ENCODE measurements at regions not wholly inside any gene's neighbourhood (a gene's known extent, or its start where the extent isn't known, plus 50 kb on each side); places are given as distances from the start of the nearest gene placed in this dataset.
A peak's percentile ranks its signal among the peaks of the same experiment; 100 is the strongest.

- Histone ChIP-seq H3K27me3 (ENCODE audit: control insufficient read depth in 3 of 3, insufficient read depth in 3 of 3, low read depth in 1 of 3, low read length in 3 of 3) (no peaks in the 10 kb centered on the region), H3K36me3 (replicated peaks in 1 of 2; ENCODE audit: control insufficient read depth in 2 of 2, insufficient read depth in 2 of 2, low read length in 2 of 2) (no peaks in the 10 kb centered on the region), H3K4ac (ENCODE audit: low read length) (no peak overlapping the region), H3K4me1 (ENCODE audit: control insufficient read depth in 2 of 2, insufficient read depth in 1 of 2, low read depth in 1 of 2, low read length in 2 of 2) (peaks cover 0 to 4% of the 10 kb centered on the region in 2 donors), H2BK120ac (ENCODE audit: low read depth, low read length) (no peak overlapping the region), H2AFZ (ENCODE audit: low read length) (no peak overlapping the region), H3K18ac (ENCODE audit: low read length) (no peak overlapping the region), H4K8ac (ENCODE audit: low read depth, low read length) (no peak overlapping the region), H3K4me3 (ENCODE audit: low read length in 2 of 2) (no peak overlapping the region), H3K14ac (ENCODE audit: low read length) (no peak overlapping the region), H2BK15ac (ENCODE audit: low read length) (no peak overlapping the region), H2BK12ac (ENCODE audit: low read length) (no peak overlapping the region), H3K79me1 (ENCODE audit: low read depth, low read length) (no peaks in the 10 kb centered on the region), H2BK5ac (ENCODE audit: low read length) (no peak overlapping the region), H3K4me2 (ENCODE audit: insufficient read depth, low read length, poor library complexity, severe bottlenecking) (no peak overlapping the region), H3K9ac (ENCODE audit: low read depth, low read length, poor library complexity) (no peak overlapping the region), H3K9me3 (replicated peaks in 1 of 2; ENCODE audit: control insufficient read depth in 2 of 2, insufficient read depth in 1 of 2, low read depth in 1 of 2, low read length in 2 of 2) (no peaks in the 10 kb centered on the region), H4K91ac (ENCODE audit: low read depth, low read length, poor library complexity) (no peak overlapping the region), H2AK5ac (ENCODE audit: low read depth, low read length) (no peak overlapping the region), H3K27ac (replicated peaks; ENCODE audit: low read length) (no peak overlapping the region), H3K23ac (ENCODE audit: low read depth, low read length, poor library complexity) (no peak overlapping the region)
- DNase-seq (ENCODE audit: low spot score), result no peak
- no CpG with 5 or more reads among the region's 1 CpG for WGBS, 2 donors (ENCODE audit: extremely low coverage in 2 of 2, insufficient read length in 2 of 2, insufficient replicate concordance in 1 of 2)
Observed at GRCh38 chr12:20183563-20183962, 184.8 kb upstream of the PDE3A start.

- Histone ChIP-seq H3K4ac (ENCODE audit: low read length) (no peak overlapping the region), H3K79me1 (ENCODE audit: low read depth, low read length) (no peaks in the 10 kb centered on the region), H4K8ac (ENCODE audit: low read depth, low read length) (no peak overlapping the region), H4K91ac (ENCODE audit: low read depth, low read length, poor library complexity) (no peak overlapping the region), H2BK120ac (ENCODE audit: low read depth, low read length) (no peak overlapping the region), H3K27ac (replicated peaks; ENCODE audit: low read length) (no peak overlapping the region), H2AK5ac (ENCODE audit: low read depth, low read length) (no peak overlapping the region), H3K27me3 (ENCODE audit: control insufficient read depth in 3 of 3, insufficient read depth in 3 of 3, low read depth in 1 of 3, low read length in 3 of 3) (no peaks in the 10 kb centered on the region), H3K36me3 (replicated peaks in 1 of 2; ENCODE audit: control insufficient read depth in 2 of 2, insufficient read depth in 2 of 2, low read length in 2 of 2) (no peaks in the 10 kb centered on the region), H2AFZ (ENCODE audit: low read length) (no peak overlapping the region), H3K4me3 (ENCODE audit: low read length in 2 of 2) (no peak overlapping the region), H2BK12ac (ENCODE audit: low read length) (no peak overlapping the region), H3K4me2 (ENCODE audit: insufficient read depth, low read length, poor library complexity, severe bottlenecking) (no peak overlapping the region), H3K23ac (ENCODE audit: low read depth, low read length, poor library complexity) (no peak overlapping the region), H3K9ac (ENCODE audit: low read depth, low read length, poor library complexity) (no peak overlapping the region), H3K4me1 (ENCODE audit: control insufficient read depth in 2 of 2, insufficient read depth in 1 of 2, low read depth in 1 of 2, low read length in 2 of 2) (peaks cover 0 to 11% of the 10 kb centered on the region in 2 donors), H2BK5ac (ENCODE audit: low read length) (no peak overlapping the region), H3K14ac (ENCODE audit: low read length) (no peak overlapping the region), H2BK15ac (ENCODE audit: low read length) (no peak overlapping the region), H3K9me3 (replicated peaks in 1 of 2; ENCODE audit: control insufficient read depth in 2 of 2, insufficient read depth in 1 of 2, low read depth in 1 of 2, low read length in 2 of 2) (no peaks in the 10 kb centered on the region), H3K18ac (ENCODE audit: low read length) (no peak overlapping the region)
- no peak for DNase-seq (ENCODE audit: low spot score)
- WGBS, 2 donors (ENCODE audit: extremely low coverage in 2 of 2, insufficient read length in 2 of 2, insufficient replicate concordance in 1 of 2), result 100% methylated on average over 2 of the region's 4 CpGs; no CpG with 5 or more reads in 1 of the 2 donors
Observed at GRCh38 chr12:20184514-20184913, 183.8 kb upstream of the PDE3A start.

GRCh38 chr12:20187456-20187855 is 180.9 kb upstream of the PDE3A start:
- no peaks in the 10 kb centered on the region for H3K27me3 ChIP-seq (ENCODE audit: control insufficient read depth in 3 of 3, insufficient read depth in 3 of 3, low read depth in 1 of 3, low read length in 3 of 3)
- no peak overlapping the region for H2BK12ac ChIP-seq (ENCODE audit: low read length)
- H4K91ac ChIP-seq (ENCODE audit: low read depth, low read length, poor library complexity), result no peak overlapping the region
- H3K36me3 ChIP-seq (replicated peaks in 1 of 2; ENCODE audit: control insufficient read depth in 2 of 2, insufficient read depth in 2 of 2, low read length in 2 of 2), result no peaks in the 10 kb centered on the region
- no peak overlapping the region for H2AK5ac ChIP-seq (ENCODE audit: low read depth, low read length)
- no peak overlapping the region for H3K4me2 ChIP-seq (ENCODE audit: insufficient read depth, low read length, poor library complexity, severe bottlenecking)
- no peaks in the 10 kb centered on the region for H3K79me1 ChIP-seq (ENCODE audit: low read depth, low read length)
- H2BK120ac ChIP-seq (ENCODE audit: low read depth, low read length), result no peak overlapping the region
- no peak overlapping the region for H2BK5ac ChIP-seq (ENCODE audit: low read length)
- no peak overlapping the region for H4K8ac ChIP-seq (ENCODE audit: low read depth, low read length)
- no peak overlapping the region for H3K18ac ChIP-seq (ENCODE audit: low read length)
- H3K14ac ChIP-seq (ENCODE audit: low read length), result no peak overlapping the region
- no peak overlapping the region for H3K27ac ChIP-seq (replicated peaks; ENCODE audit: low read length)
- no peak overlapping the region for H2BK15ac ChIP-seq (ENCODE audit: low read length)
- no peak overlapping the region for H3K4ac ChIP-seq (ENCODE audit: low read length)
- no peak overlapping the region for H3K9ac ChIP-seq (ENCODE audit: low read depth, low read length, poor library complexity)
- no CpG with 5 or more reads among the region's 5 CpGs for WGBS, 2 donors (ENCODE audit: extremely low coverage in 2 of 2, insufficient read length in 2 of 2, insufficient replicate concordance in 1 of 2)
- no peak overlapping the region for H2AFZ ChIP-seq (ENCODE audit: low read length)
- H3K4me3 ChIP-seq (ENCODE audit: low read length in 2 of 2), result no peak overlapping the region
- no peaks in the 10 kb centered on the region for H3K9me3 ChIP-seq (replicated peaks in 1 of 2; ENCODE audit: control insufficient read depth in 2 of 2, insufficient read depth in 1 of 2, low read depth in 1 of 2, low read length in 2 of 2)
- H3K4me1 ChIP-seq (ENCODE audit: control insufficient read depth in 2 of 2, insufficient read depth in 1 of 2, low read depth in 1 of 2, low read length in 2 of 2), result peaks cover 0 to 13% of the 10 kb centered on the region in 2 donors
- no peak overlapping the region for H3K23ac ChIP-seq (ENCODE audit: low read depth, low read length, poor library complexity)
- DNase-seq (ENCODE audit: low spot score), result no peak

GRCh38 chr12:20188930-20189653 is 179.2 kb upstream of the PDE3A start:
- peak overlapping the region; percentile 62 for H2AFZ ChIP-seq (ENCODE audit: low read length)
- no peak overlapping the region for H3K4me3 ChIP-seq (ENCODE audit: low read length in 2 of 2)
- WGBS, 2 donors (ENCODE audit: extremely low coverage in 2 of 2, insufficient read length in 2 of 2, insufficient replicate concordance in 1 of 2), result no CpG with 5 or more reads among the region's 5 CpGs

More at GRCh38 chr12:20188930-20189653, 179.2 kb upstream of the PDE3A start:
- H3K27ac ChIP-seq (replicated peaks; ENCODE audit: low read length), result peak overlapping the region; percentile 5
- H3K27me3 ChIP-seq (ENCODE audit: control insufficient read depth in 3 of 3, insufficient read depth in 3 of 3, low read depth in 1 of 3, low read length in 3 of 3), result no peaks in the 10 kb centered on the region
- no peaks in the 10 kb centered on the region for H3K79me1 ChIP-seq (ENCODE audit: low read depth, low read length)
- no peak for DNase-seq (ENCODE audit: low spot score)
- H3K23ac ChIP-seq (ENCODE audit: low read depth, low read length, poor library complexity), result no peak overlapping the region
- peaks cover 0 to 13% of the 10 kb centered on the region in 2 donors for H3K4me1 ChIP-seq (ENCODE audit: control insufficient read depth in 2 of 2, insufficient read depth in 1 of 2, low read depth in 1 of 2, low read length in 2 of 2)
- H3K4me2 ChIP-seq (ENCODE audit: insufficient read depth, low read length, poor library complexity, severe bottlenecking), result no peak overlapping the region
- no peak overlapping the region for H3K18ac ChIP-seq (ENCODE audit: low read length)
- no peak overlapping the region for H2BK12ac ChIP-seq (ENCODE audit: low read length)
- no peak overlapping the region for H2BK15ac ChIP-seq (ENCODE audit: low read length)
- H3K14ac ChIP-seq (ENCODE audit: low read length), result no peak overlapping the region
- no peaks in the 10 kb centered on the region for H3K36me3 ChIP-seq (replicated peaks in 1 of 2; ENCODE audit: control insufficient read depth in 2 of 2, insufficient read depth in 2 of 2, low read length in 2 of 2)
- H3K4ac ChIP-seq (ENCODE audit: low read length), result no peak overlapping the region
- no peak overlapping the region for H2BK120ac ChIP-seq (ENCODE audit: low read depth, low read length)
- H4K91ac ChIP-seq (ENCODE audit: low read depth, low read length, poor library complexity), result no peak overlapping the region
- no peak overlapping the region for H2AK5ac ChIP-seq (ENCODE audit: low read depth, low read length)
- no peak overlapping the region for H2BK5ac ChIP-seq (ENCODE audit: low read length)
- H4K8ac ChIP-seq (ENCODE audit: low read depth, low read length), result no peak overlapping the region
- H3K9me3 ChIP-seq (replicated peaks in 1 of 2; ENCODE audit: control insufficient read depth in 2 of 2, insufficient read depth in 1 of 2, low read depth in 1 of 2, low read length in 2 of 2), result no peaks in the 10 kb centered on the region
- no peak overlapping the region for H3K9ac ChIP-seq (ENCODE audit: low read depth, low read length, poor library complexity)
